ENCODE measurements at regions not wholly inside any gene's neighbourhood (a gene's known extent, or its start where the extent isn't known, plus 50 kb on each side); places are given as distances from the start of the nearest gene placed in this dataset.

- Histone ChIP-seq H3K9ac (ENCODE audit: low read length) (no peak overlapping the region), H3K4me1 (ENCODE audit: control insufficient read depth in 1 of 2, insufficient read depth in 2 of 2, low read length in 2 of 2) (no peaks in the 10 kb centered on the region), H3K4me2 (ENCODE audit: low read length) (no peak overlapping the region), H3K4me3 (replicated peaks in 1 of 2; ENCODE audit: low read depth in 1 of 2, low read length in 2 of 2) (no peak overlapping the region), H3K36me3 (ENCODE audit: control insufficient read depth in 1 of 2, insufficient read depth in 2 of 2, low read length in 2 of 2) (no peaks in the 10 kb centered on the region), H3K79me2 (ENCODE audit: insufficient read depth, low read length) (no peaks in the 10 kb centered on the region), H2AFZ (ENCODE audit: low read depth, low read length, poor library complexity, severe bottlenecking) (no peak overlapping the region), H3K27me3 (ENCODE audit: insufficient read depth, low read length) (no peaks in the 10 kb centered on the region), H3K9me2 (ENCODE audit: insufficient read depth) (no peaks in the 10 kb centered on the region), H3K27ac (ENCODE audit: low read depth, low read length) (no peak overlapping the region), H3K9me3 (ENCODE audit: control insufficient read depth in 1 of 2, insufficient read depth in 1 of 2, low read depth in 1 of 2, low read length in 2 of 2) (no peaks in the 10 kb centered on the region; a peak in 1 of 4 replicates), H4K20me1 (ENCODE audit: insufficient read depth) (no peaks in the 10 kb centered on the region)
- CTCF ChIA-PET: no interaction called here
- no peak for ATAC-seq
- BruUV-seq (replicated peaks): no TSS peak
- TF ChIP-seq POLR2A (IDR thresholded peaks at IDR 0.05; ENCODE audit: borderline replicate concordance, extremely low read depth, insufficient read depth, insufficient read length) (no peak), ZBTB33 (IDR thresholded peaks at IDR 0.05; ENCODE audit: extremely low read depth, insufficient replicate concordance, low read length) (no peak), MAX (IDR thresholded peaks at IDR 0.05) (no peak), YY1 (IDR thresholded peaks at IDR 0.05; ENCODE audit: extremely low read depth, insufficient replicate concordance, low read depth, low read length) (no peak), ZFX (IDR thresholded peaks at IDR 0.05) (no peak), FOSL1 (IDR thresholded peaks at IDR 0.05; ENCODE audit: low read depth) (no peak), EZH2phosphoT487 (IDR thresholded peaks at IDR 0.05; ENCODE audit: borderline replicate concordance) (no peak), TCF7L2 (IDR thresholded peaks at IDR 0.05; ENCODE audit: borderline replicate concordance, extremely low read depth, insufficient read depth, insufficient read length) (no peak), CTCF (IDR thresholded peaks at IDR 0.05 in 2 of 3, conservative IDR thresholded peaks at IDR 0.05 in 1 of 3; ENCODE audit: borderline replicate concordance in 1 of 3, insufficient read depth in 1 of 3, low read depth in 2 of 3, low read length in 2 of 3) (no peak), POLR2AphosphoS5 (IDR thresholded peaks at IDR 0.05; ENCODE audit: low read depth, low read length) (no peak), CEBPB (IDR thresholded peaks at IDR 0.05; ENCODE audit: low read depth) (no peak), ZNF274 (IDR thresholded peaks at IDR 0.05; ENCODE audit: low read depth, low read length) (no peak), EGR1 (IDR thresholded peaks at IDR 0.05; ENCODE audit: low read depth) (no peak), SIN3A (IDR thresholded peaks at IDR 0.05; ENCODE audit: low read depth) (no peak), RAD21 (IDR thresholded peaks at IDR 0.05; ENCODE audit: low read depth) (no peak), ELF1 (IDR thresholded peaks at IDR 0.05; ENCODE audit: borderline replicate concordance, low read depth) (no peak), REST (IDR thresholded peaks at IDR 0.05; ENCODE audit: low read depth) (no peak), ATF3 (IDR thresholded peaks at IDR 0.05) (no peak), SRF (IDR thresholded peaks at IDR 0.05; ENCODE audit: low read depth) (no peak)
- DNase-seq (ENCODE audit: low read depth, low spot score): no peak
- RAD21 ChIA-PET (ENCODE audit: low non-redundant PET in 1 of 2, low total read pairs in 2 of 2, uncharacterized antibody in 2 of 2, unreplicated experiment in 2 of 2): no interaction called here
- intact Hi-C loops (cut with micrococcal nuclease): no loop called here
- POLR2A ChIA-PET: no interaction called here
Measured at GRCh38 chr6:95159557-95159956, 417.8 kb upstream of the MANEA start.
